ENCODE measurements at regions not wholly inside any gene's neighbourhood (a gene's known extent, or its start where the extent isn't known, plus 50 kb on each side); places are given as distances from the start of the nearest gene placed in this dataset.

- no peak for TF ChIP-seq NPAS2 (CRISPR knock-in tag; IDR thresholded peaks at IDR 0.05; ENCODE audit: borderline replicate concordance)
- TF ChIP-seq RFX5 (IDR thresholded peaks at IDR 0.05) = no peak
- no peak for TF ChIP-seq MAFK (IDR thresholded peaks at IDR 0.05; ENCODE audit: partially characterized antibody)
- TF ChIP-seq ZSCAN20 (CRISPR knock-in tag; IDR thresholded peaks at IDR 0.05) = no peak
- TF ChIP-seq FOXS1 (CRISPR knock-in tag; IDR thresholded peaks at IDR 0.05) = no peak
- TF ChIP-seq EHMT2 (IDR thresholded peaks at IDR 0.05; ENCODE audit: low read depth) = no peak
- no peak for TF ChIP-seq CBX2 (IDR thresholded peaks at IDR 0.05; ENCODE audit: borderline replicate concordance, low read depth)
- no peak for TF ChIP-seq KDM1A (IDR thresholded peaks at IDR 0.05; ENCODE audit: low read depth)
- no peak for TF ChIP-seq GATA3 (IDR thresholded peaks at IDR 0.05; ENCODE audit: borderline replicate concordance)
- TF ChIP-seq RAD21 (conservative IDR thresholded peaks at IDR 0.05 in 1 of 2, IDR thresholded peaks at IDR 0.05 in 1 of 2) = no peak
Measured at GRCh38 chr1:168374566-168374965, 93.9 kb downstream of the TBX19 start (continued).

GRCh38 chr1:168373869-168374268 is 93.2 kb downstream of the TBX19 start:
- H3K9me3 ChIP-seq = no peaks in the 10 kb centered on the region
- no peak overlapping the region for H3K4me2 ChIP-seq
- WGBS (ENCODE audit: missing lambda C conversion rate) = 69% methylated on average over 5 of the region's 5 CpGs
- no peak overlapping the region for H3K4me3 ChIP-seq
- ATAC-seq = no peak
- peaks cover 2% of the 10 kb centered on the region; the same call in 1 of the 3 replicates for H3K4me1 ChIP-seq
- no peak for DNase-seq (ENCODE audit: low read depth in 1 of 2, low spot score in 1 of 2)
- ChIA-PET POLR2A (no interaction called here), CTCF (interaction anchor here (1.5 to 3.6 kb wide), 2 partner anchors 31 to 65 kb away, joined by 3 to 11 read pairs; no protein-coding TSS in a partner anchor)
- FAIRE-seq = no peak
- TF ChIP-seq ZSCAN20 (CRISPR knock-in tag; IDR thresholded peaks at IDR 0.05) (no peak), KDM1A (IDR thresholded peaks at IDR 0.05; ENCODE audit: low read depth) (no peak), PBX3 (IDR thresholded peaks at IDR 0.05) (no peak), MAX (IDR thresholded peaks at IDR 0.05) (no peak), HMGXB4 (CRISPR knock-in tag; IDR thresholded peaks at IDR 0.05; ENCODE audit: borderline replicate concordance) (no peak), RCOR1 (IDR thresholded peaks at IDR 0.05; ENCODE audit: low read depth, low read length) (no peak), TP53 (CRISPR knock-in tag; IDR thresholded peaks at IDR 0.05) (no peak), CTCF (IDR thresholded peaks at IDR 0.05) (no peak), ZNF302 (CRISPR knock-in tag; IDR thresholded peaks at IDR 0.05) (no peak), HEYL (CRISPR knock-in tag; IDR thresholded peaks at IDR 0.05) (no peak), SREBF2 (IDR thresholded peaks at IDR 0.05) (no peak), MYC (IDR thresholded peaks at IDR 0.05; ENCODE audit: borderline replicate concordance, low read length) (no peak), HOXB13 (CRISPR knock-in tag; IDR thresholded peaks at IDR 0.05; ENCODE audit: low read depth) (no peak), ELK1 (IDR thresholded peaks at IDR 0.05; ENCODE audit: low read depth, low read length) (no peak), BHLHE40 (IDR thresholded peaks at IDR 0.05; ENCODE audit: low read depth, low read length) (no peak), RFX5 (IDR thresholded peaks at IDR 0.05) (no peak), ZFP36 (IDR thresholded peaks at IDR 0.05; ENCODE audit: borderline replicate concordance, partially characterized antibody) (no peak), EHMT2 (IDR thresholded peaks at IDR 0.05; ENCODE audit: low read depth) (no peak), ATOH8 (CRISPR knock-in tag; IDR thresholded peaks at IDR 0.05; ENCODE audit: low read depth) (no peak), CHD2 (IDR thresholded peaks at IDR 0.05; ENCODE audit: low read length, partially characterized antibody) (no peak)
- H3K27ac ChIP-seq = no peak overlapping the region
